GM19455 (cell line): ENCODE measurements at regions not wholly inside any gene's neighbourhood (a gene's known extent, or its start where the extent isn't known, plus 50 kb on each side); places are given as distances from the start of the nearest gene placed in this dataset.

Experiments
- ATAC-seq: cut with Tn5 transposase; IDR thresholded peaks from one replicate; pipeline ENCODE4 v1.9.1; 2021; ENCODE audit not compliant: unreplicated experiment

- no peak for ATAC-seq
These were observed 53.7 kb upstream of the TRAK1 start for GRCh38 chr3:42037318-42037945.

GRCh38 chr3:42036483-42036823 is 54.7 kb upstream of the TRAK1 start:
- ATAC-seq, result no peak

- ATAC-seq, result no peak
These were observed 55.2 kb upstream of the TRAK1 start for GRCh38 chr3:42035816-42036482.

- no peak for ATAC-seq
These were observed 56.1 kb upstream of the TRAK1 start for GRCh38 chr3:42035007-42035406.

- no peak for ATAC-seq
These were observed 57.4 kb upstream of the TRAK1 start for GRCh38 chr3:42033741-42034140.

GRCh38 chr3:42032693-42033349 is 58.3 kb upstream of the TRAK1 start:
- ATAC-seq, result no peak

- no peak for ATAC-seq
These were observed 59.2 kb upstream of the TRAK1 start for GRCh38 chr3:42031808-42032480.

- ATAC-seq, result no peak
These were observed 62.7 kb upstream of the TRAK1 start for GRCh38 chr3:42028474-42028873.

GRCh38 chr3:42027571-42027970 is 63.6 kb upstream of the TRAK1 start:
- no peak for ATAC-seq

- ATAC-seq, result peak; percentile 62
These were observed 63.7 kb upstream of the ULK4 start for GRCh38 chr3:42025370-42026138.

- no peak for ATAC-seq
These were observed 62.9 kb upstream of the ULK4 start for GRCh38 chr3:42024591-42025351.

- no peak for ATAC-seq
These were observed 61.5 kb upstream of the ULK4 start for GRCh38 chr3:42023380-42023779.

GRCh38 chr3:42022355-42022754 is 60.5 kb upstream of the ULK4 start:
- ATAC-seq, result no peak

GRCh38 chr3:42020684-42021307 is 58.9 kb upstream of the ULK4 start:
- ATAC-seq, result no peak

- no peak for ATAC-seq
These were observed 58.0 kb upstream of the ULK4 start for GRCh38 chr3:42019953-42020260.

- no peak for ATAC-seq
These were observed 57.4 kb upstream of the ULK4 start for GRCh38 chr3:42019144-42019952.

- no peak for ATAC-seq
These were observed 53.1 kb upstream of the ULK4 start for GRCh38 chr3:42014921-42015533.

- ATAC-seq, result no peak
These were observed 52.6 kb upstream of the ULK4 start for GRCh38 chr3:42014458-42014920.
